SK-N-SH treated with all-trans-retinoic acid at 6 μM for 48 hours (cell line): ENCODE measurements at regions not wholly inside any gene's neighbourhood (a gene's known extent, or its start where the extent isn't known, plus 50 kb on each side); places are given as distances from the start of the nearest gene placed in this dataset.

Experiments used
- ATAC-seq: fragments of 200-7000 bp; cut with Tn5 transposase; 3 replicates; pipeline ENCODE4 v1.9.1; 2020; ENCODE audit warnings: mild to moderate bottlenecking, moderate library complexity
- ARNTL ChIP-seq: fragments of 450-650 bp; formaldehyde crosslinking; IDR thresholded peaks from 2 replicates; pipeline ENCODE4 v1.5.0; 2020; ENCODE audit warnings: low read depth, mild to moderate bottlenecking, moderate library complexity, borderline replicate concordance
- BACH2 ChIP-seq: fragments of 250-450 bp; sonication (Bioruptor Pico); IDR thresholded peaks from 2 replicates; pipeline ENCODE4 v1.9.0; 2021; ENCODE audit warnings: mild to moderate bottlenecking, borderline replicate concordance
- CREB5 ChIP-seq: fragments of 250-450 bp; sonication (Bioruptor Pico); IDR thresholded peaks from 2 replicates; pipeline ENCODE4 v1.5.1; 2020; ENCODE audit warnings: low read depth, mild to moderate bottlenecking, moderate library complexity
- CSDC2 ChIP-seq: fragments of 250-450 bp; sonication (Bioruptor Pico); IDR thresholded peaks from 2 replicates; pipeline ENCODE4 v1.5.0; 2020; ENCODE audit warnings: mild to moderate bottlenecking, moderate library complexity
- CSRNP3 ChIP-seq: fragments of 250-450 bp; sonication (Bioruptor Pico); IDR thresholded peaks from 2 replicates; pipeline ENCODE4 v1.5.1; 2021; ENCODE audit warnings: mild to moderate bottlenecking, moderate library complexity
- ESRRG ChIP-seq: fragments of 250-450 bp; sonication (Bioruptor Pico); IDR thresholded peaks from 2 replicates; pipeline ENCODE4 v1.6.1; 2021; ENCODE audit warnings: mild to moderate bottlenecking
- GLIS3 ChIP-seq: fragments of 250-450 bp; sonication (Bioruptor Pico); IDR thresholded peaks from 2 replicates; pipeline ENCODE4 v1.5.0; 2020; ENCODE audit warnings: mild to moderate bottlenecking, moderate library complexity
- ISL1 ChIP-seq: fragments of 250-450 bp; sonication (Bioruptor Pico); IDR thresholded peaks from 2 replicates; pipeline ENCODE4 v2.1.2; 2022; ENCODE audit warnings: mild to moderate bottlenecking, moderate library complexity
- OSR1 ChIP-seq: fragments of 250-450 bp; sonication (Bioruptor Pico); IDR thresholded peaks from 2 replicates; pipeline ENCODE4 v1.8.0; 2022; ENCODE audit warnings: moderate library complexity, mild to moderate bottlenecking, inconsistent platforms
- PATZ1 ChIP-seq: fragments of 250-450 bp; sonication (Bioruptor Pico); IDR thresholded peaks from 2 replicates; pipeline ENCODE4 v1.8.0; 2020; ENCODE audit warnings: mild to moderate bottlenecking, moderate library complexity, borderline replicate concordance
- PPARA ChIP-seq: fragments of 250-450 bp; sonication (Bioruptor Pico); IDR thresholded peaks from 2 replicates; pipeline ENCODE4 v1.5.0; 2020; ENCODE audit warnings: mild to moderate bottlenecking, borderline replicate concordance
- RARB ChIP-seq: fragments of 250-450 bp; sonication (Bioruptor Pico); IDR thresholded peaks from 2 replicates; pipeline ENCODE4 v1.8.0; 2021; ENCODE audit warnings: mild to moderate bottlenecking, moderate library complexity
- SNAI2 ChIP-seq: fragments of 250-450 bp; sonication (Bioruptor Pico); IDR thresholded peaks from 2 replicates; pipeline ENCODE4 v1.5.0; 2020; ENCODE audit warnings: mild to moderate bottlenecking, moderate library complexity
- TCF4 ChIP-seq: fragments of 250-450 bp; sonication (Bioruptor Pico); IDR thresholded peaks from 2 replicates; pipeline ENCODE4 v1.8.0; 2021; ENCODE audit warnings: mild to moderate bottlenecking, moderate library complexity, borderline replicate concordance
- TOX ChIP-seq: fragments of 250-450 bp; sonication (Bioruptor Pico); IDR thresholded peaks from 2 replicates; pipeline ENCODE4 v1.8.0; 2021; ENCODE audit warnings: mild to moderate bottlenecking, moderate library complexity, borderline replicate concordance
- TSHZ2 ChIP-seq: fragments of 250-450 bp; sonication (Bioruptor Pico); IDR thresholded peaks from 2 replicates; pipeline ENCODE4 v1.5.0; 2020; ENCODE audit warnings: mild to moderate bottlenecking, moderate library complexity
- ZC3H10 ChIP-seq: fragments of 250-450 bp; sonication (Bioruptor Pico); IDR thresholded peaks from 2 replicates; pipeline ENCODE4 v1.5.1; 2021; ENCODE audit warnings: mild to moderate bottlenecking, moderate library complexity
- ZFP30 ChIP-seq: fragments of 450-650 bp; formaldehyde crosslinking; IDR thresholded peaks from 2 replicates; pipeline ENCODE4 v1.5.0; 2022; ENCODE audit warnings: mild to moderate bottlenecking, moderate library complexity
- ZNF565 ChIP-seq: fragments of 450-650 bp; formaldehyde crosslinking; conservative IDR thresholded peaks from 2 replicates; pipeline ENCODE4 v1.5.0; 2020; ENCODE audit warnings: low read depth, mild to moderate bottlenecking, moderate library complexity
- ZNF70 ChIP-seq: fragments of 450-650 bp; formaldehyde crosslinking; IDR thresholded peaks from 2 replicates; pipeline ENCODE4 v1.5.0; 2020; ENCODE audit warnings: mild to moderate bottlenecking, moderate library complexity
- ZNF8 ChIP-seq: fragments of 450-650 bp; formaldehyde crosslinking; IDR thresholded peaks from 2 replicates; pipeline ENCODE4 v1.5.0; 2020; ENCODE audit warnings: mild to moderate bottlenecking, moderate library complexity

- no peak for TF ChIP-seq CREB5 (CRISPR knock-in tag)
- TF ChIP-seq PPARA (CRISPR knock-in tag): no peak
- TF ChIP-seq ZNF565 (CRISPR knock-in tag): no peak
- TF ChIP-seq TSHZ2 (CRISPR knock-in tag): no peak
- no peak for TF ChIP-seq OSR1 (CRISPR knock-in tag)
- no peak for TF ChIP-seq RARB (CRISPR knock-in tag)
- TF ChIP-seq CSDC2 (CRISPR knock-in tag): no peak
- TF ChIP-seq ZFP30: no peak
- no peak for TF ChIP-seq TOX (CRISPR knock-in tag)
- no peak for TF ChIP-seq GLIS3 (CRISPR knock-in tag)
- TF ChIP-seq ESRRG (CRISPR knock-in tag): no peak
- no peak for TF ChIP-seq BACH2 (CRISPR knock-in tag)
- no peak for TF ChIP-seq ZNF70 (CRISPR knock-in tag)
- ATAC-seq: no peak
Observed at GRCh38 chr3:87423336-87423735, 147.0 kb upstream of the POU1F1 start.

GRCh38 chr3:87422333-87422732 is 145.9 kb upstream of the POU1F1 start:
- no peak for ATAC-seq
- TF ChIP-seq ZFP30 (no peak), GLIS3 (CRISPR knock-in tag) (no peak), TSHZ2 (CRISPR knock-in tag) (no peak), CSDC2 (CRISPR knock-in tag) (no peak), ZNF70 (CRISPR knock-in tag) (no peak), ARNTL (CRISPR knock-in tag) (no peak), CSRNP3 (no peak), OSR1 (CRISPR knock-in tag) (no peak), ESRRG (CRISPR knock-in tag) (no peak), RARB (CRISPR knock-in tag) (no peak), PATZ1 (CRISPR knock-in tag) (no peak), BACH2 (CRISPR knock-in tag) (no peak), TCF4 (CRISPR knock-in tag) (no peak), ZNF565 (CRISPR knock-in tag) (no peak), PPARA (CRISPR knock-in tag) (no peak), SNAI2 (no peak), ISL1 (CRISPR knock-in tag) (no peak), ZC3H10 (CRISPR knock-in tag) (no peak), CREB5 (CRISPR knock-in tag) (no peak), ZNF8 (no peak)
